Osteoblast (primary cell): ENCODE measurements at regions not wholly inside any gene's neighbourhood (a gene's known extent, or its start where the extent isn't known, plus 50 kb on each side); places are given as distances from the start of the nearest gene placed in this dataset.

Source experiments
- DNase-seq: peaks from one replicate; pipeline ENCODE4 v3.0.0; 2011; ENCODE audit warnings: low spot score, mixed read lengths; ENCODE audit not compliant: insufficient read length; ENCODE audit errors: missing footprints
- H2AFZ ChIP-seq: 2 replicates; pipeline ENCODE4 v1.6.0; 2011; ENCODE audit warnings: mild to moderate bottlenecking, low read length
- H3K27ac ChIP-seq: 2 replicates; pipeline ENCODE4 v1.5.1; 2011; ENCODE audit warnings: mild to moderate bottlenecking, low read depth, low read length, moderate library complexity
- H3K27me3 ChIP-seq: 2 replicates; pipeline ENCODE4 v1.6.0; 2012; ENCODE audit warnings: mild to moderate bottlenecking, control low read depth, inconsistent platforms, low read length, moderate library complexity; ENCODE audit not compliant: insufficient read depth
- H3K36me3 ChIP-seq: 2 replicates; pipeline ENCODE4 v1.5.1; 2011; ENCODE audit warnings: mild to moderate bottlenecking, low read length, control low read depth, moderate library complexity; ENCODE audit not compliant: insufficient read depth
- H3K4me1 ChIP-seq: 2 replicates; pipeline ENCODE4 v1.5.1; 2011; ENCODE audit warnings: mild to moderate bottlenecking, low read length, control low read depth, moderate library complexity; ENCODE audit not compliant: insufficient read depth
- H3K4me2 ChIP-seq: 2 replicates; pipeline ENCODE4 v1.6.0; 2011; ENCODE audit warnings: mild to moderate bottlenecking, low read length; ENCODE audit not compliant: insufficient read depth
- H3K4me3 ChIP-seq: fragments of 200-600 bp; sonication (generic); 3 replicates; pipeline ENCODE4 v1.5.1; 2012; ENCODE audit warnings: mild to moderate bottlenecking, low read length, inconsistent platforms; ENCODE audit not compliant: insufficient read depth
- H3K79me2 ChIP-seq: 2 replicates; pipeline ENCODE4 v1.6.0; 2012; ENCODE audit warnings: mild to moderate bottlenecking, low read length, control low read depth, inconsistent platforms; ENCODE audit not compliant: insufficient read depth
- H3K9me3 ChIP-seq: 2 replicates; pipeline ENCODE4 v1.5.1; 2011; ENCODE audit warnings: low read depth, low read length, control low read depth
- H4K20me1 ChIP-seq: 2 replicates; pipeline ENCODE4 v1.6.0; 2012; ENCODE audit warnings: mild to moderate bottlenecking, low read length, control low read depth; ENCODE audit not compliant: insufficient read depth
- CTCF ChIP-seq: IDR thresholded peaks from 2 replicates; pipeline ENCODE4 v1.5.1; 2011; ENCODE audit warnings: mild to moderate bottlenecking, low read depth, low read length, moderate library complexity; ENCODE audit errors: extremely low read depth

- no peaks in the 10 kb centered on the region for H3K79me2 ChIP-seq
- no peak overlapping the region for H2AFZ ChIP-seq
- H4K20me1 ChIP-seq: no peaks in the 10 kb centered on the region
- DNase-seq: no peak
- H3K4me3 ChIP-seq: no peak overlapping the region
- H3K9me3 ChIP-seq: peaks cover 3% of the 10 kb centered on the region
- TF ChIP-seq CTCF: no peak
- H3K36me3 ChIP-seq: no peaks in the 10 kb centered on the region
- H3K4me2 ChIP-seq: no peak overlapping the region
- H3K4me1 ChIP-seq: no peaks in the 10 kb centered on the region
- H3K27me3 ChIP-seq: no peaks in the 10 kb centered on the region
- no peak overlapping the region for H3K27ac ChIP-seq
Measured at GRCh38 chr2:23002234-23002633, 382.7 kb upstream of the KLHL29 start.

GRCh38 chr2:23005469-23005868 lies 379.5 kb upstream of the KLHL29 start:
- H3K9me3 ChIP-seq: peaks cover 3% of the 10 kb centered on the region
- H3K27me3 ChIP-seq: no peaks in the 10 kb centered on the region
- no peak overlapping the region for H3K4me2 ChIP-seq
- no peak for DNase-seq
- H3K4me3 ChIP-seq: no peak overlapping the region
- no peak overlapping the region for H3K27ac ChIP-seq
- no peak for TF ChIP-seq CTCF
- H3K79me2 ChIP-seq: no peaks in the 10 kb centered on the region
- H2AFZ ChIP-seq: no peak overlapping the region
- no peaks in the 10 kb centered on the region for H4K20me1 ChIP-seq
- no peaks in the 10 kb centered on the region for H3K4me1 ChIP-seq
- no peaks in the 10 kb centered on the region for H3K36me3 ChIP-seq

GRCh38 chr2:23007631-23008235 lies 377.2 kb upstream of the KLHL29 start:
- H3K79me2 ChIP-seq: no peaks in the 10 kb centered on the region
- H4K20me1 ChIP-seq: no peaks in the 10 kb centered on the region
- H3K36me3 ChIP-seq: no peaks in the 10 kb centered on the region
- H3K4me2 ChIP-seq: no peak overlapping the region
- no peak for TF ChIP-seq CTCF
- no peaks in the 10 kb centered on the region for H3K4me1 ChIP-seq
- H3K27me3 ChIP-seq: no peaks in the 10 kb centered on the region
- peaks cover 3% of the 10 kb centered on the region for H3K9me3 ChIP-seq
- H3K4me3 ChIP-seq: no peak overlapping the region
- no peak overlapping the region for H2AFZ ChIP-seq
- DNase-seq: no peak
- no peak overlapping the region for H3K27ac ChIP-seq

DNA sequence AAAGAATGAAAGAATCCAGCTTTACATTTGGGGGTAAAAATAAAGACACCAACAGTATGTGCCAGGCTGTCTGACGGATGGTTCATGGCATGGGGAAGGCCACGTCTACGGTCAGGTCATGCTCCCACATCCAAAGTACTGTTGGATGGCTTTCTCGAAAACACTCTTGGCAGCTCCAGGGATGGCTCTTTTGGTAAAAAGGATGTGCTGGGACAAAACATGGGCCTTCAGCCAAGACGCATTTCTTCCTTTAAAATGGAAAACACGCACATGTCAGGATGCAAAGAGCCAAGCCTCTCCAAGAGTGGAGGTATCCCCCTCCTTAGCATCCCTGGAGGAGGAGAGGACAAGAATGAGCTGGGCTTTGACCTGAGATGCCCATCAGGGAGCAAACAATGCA lies 376.5 kb upstream of the KLHL29 start:
- TF ChIP-seq CTCF: no peak
- Histone ChIP-seq H3K4me2 (no peak overlapping the region), H3K27ac (no peak overlapping the region), H2AFZ (no peak overlapping the region), H3K27me3 (no peaks in the 10 kb centered on the region), H3K4me1 (no peaks in the 10 kb centered on the region), H3K36me3 (no peaks in the 10 kb centered on the region), H3K4me3 (no peak overlapping the region), H3K79me2 (no peaks in the 10 kb centered on the region), H3K9me3 (peaks cover 2% of the 10 kb centered on the region), H4K20me1 (no peaks in the 10 kb centered on the region)
- DNase-seq: no peak
